Fibroblast of villous mesenchyme (primary cell): ENCODE measurements at regions not wholly inside any gene's neighbourhood (a gene's known extent, or its start where the extent isn't known, plus 50 kb on each side); places are given as distances from the start of the nearest gene placed in this dataset.
"Not testable (repeated sequence)": the region's sequence is repeated elsewhere in the genome, so short reads cannot be mapped to it uniquely, and the experiment has no call there.

Experiments
- DNase-seq: peaks from one replicate; pipeline ENCODE4 v3.0.0-alpha.2; 2010; ENCODE audit warnings: low read depth
- H3K4me3 ChIP-seq: 2 replicates; pipeline ENCODE4 v1.5.1; 2011; ENCODE audit warnings: low read depth, mild to moderate bottlenecking, low read length
- CTCF ChIP-seq: IDR thresholded peaks from 2 replicates; pipeline ENCODE4 v1.5.1; 2012; ENCODE audit warnings: low read depth, mild to moderate bottlenecking, low read length; ENCODE audit not compliant: insufficient read depth

GRCh38 chr2:138094031-138094430, 129.8 kb downstream of the HNMT start:
- no peak for TF ChIP-seq CTCF
- no peak overlapping the region for H3K4me3 ChIP-seq
- no peak for DNase-seq

DNA sequence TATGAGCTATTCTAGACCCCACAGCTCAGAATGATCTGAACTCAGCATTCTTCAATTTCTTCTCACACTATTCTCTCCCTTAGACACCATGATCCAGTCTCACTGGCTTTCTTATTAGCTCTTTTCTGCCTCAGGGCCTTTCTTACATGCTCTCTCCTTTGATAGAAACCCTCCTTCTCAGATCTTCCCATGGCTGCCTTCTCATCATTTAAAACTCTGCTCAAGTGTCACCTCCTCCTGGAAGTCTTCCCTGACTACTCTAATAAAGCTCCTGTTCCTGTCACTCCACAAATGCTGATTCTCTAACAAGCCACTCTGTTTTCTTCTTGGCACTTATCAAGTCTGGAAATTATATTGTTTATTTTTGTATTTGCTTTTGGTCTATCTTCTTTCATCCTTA, 131.1 kb downstream of the HNMT start:
- TF ChIP-seq CTCF = no peak
- H3K4me3 ChIP-seq = no peak overlapping the region
- DNase-seq = no peak

GRCh38 chr2:138099288-138099687, 135.0 kb downstream of the HNMT start:
- DNase-seq = not testable (repeated sequence)

GRCh38 chr2:138101718-138102117, 137.4 kb downstream of the HNMT start:
- no peak for DNase-seq
- H3K4me3 ChIP-seq = no peak overlapping the region
- no peak for TF ChIP-seq CTCF

More at GRCh38 chr2:138099288-138099687, 135.0 kb downstream of the HNMT start:
- not testable (repeated sequence) for H3K4me3 ChIP-seq

- no peak for DNase-seq
- TF ChIP-seq CTCF = no peak
- H3K4me3 ChIP-seq = no peak overlapping the region
Measured at GRCh38 chr2:138102664-138103063, 138.4 kb downstream of the HNMT start.

DNA sequence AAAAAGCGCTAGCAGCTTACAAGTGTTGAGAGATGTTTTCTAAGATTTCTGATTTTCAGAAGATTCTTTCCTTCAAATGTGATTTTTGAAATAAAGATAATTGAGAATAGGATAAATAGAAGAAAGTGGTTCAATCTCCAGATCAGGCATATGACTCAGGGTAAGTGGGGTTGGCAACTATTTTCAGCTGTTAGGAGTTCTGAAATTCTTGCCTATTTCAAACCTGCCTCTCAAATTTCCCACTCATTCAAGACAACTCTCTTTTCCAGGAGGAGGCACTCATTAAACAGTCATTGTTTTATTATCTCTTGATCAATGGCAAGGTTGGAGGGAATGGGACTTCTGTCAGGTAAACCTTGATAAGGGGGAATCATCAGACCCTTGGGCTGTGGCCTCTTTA, 138.9 kb downstream of the HNMT start:
- TF ChIP-seq CTCF = no peak
- no peak for DNase-seq
- H3K4me3 ChIP-seq = no peak overlapping the region

DNA sequence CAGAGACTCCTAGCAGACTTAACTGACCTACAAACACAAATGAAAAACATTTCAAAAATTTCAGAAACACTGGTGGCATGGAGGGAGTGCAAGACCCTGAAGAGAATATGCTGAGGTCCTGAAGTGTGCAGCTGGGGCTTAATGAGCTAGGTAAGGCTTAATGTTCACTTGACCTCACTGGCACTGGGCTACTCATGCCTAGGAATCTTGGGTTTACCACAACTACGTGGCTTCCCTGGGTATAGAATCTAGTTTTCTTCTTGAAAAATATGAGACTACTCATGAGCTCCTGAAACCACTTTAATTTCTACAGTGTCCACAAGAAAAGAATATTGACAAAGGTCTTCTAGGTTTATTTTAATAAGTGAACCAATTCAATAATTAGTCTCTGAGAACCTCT, 139.8 kb downstream of the HNMT start:
- H3K4me3 ChIP-seq = no peak overlapping the region
- no peak for DNase-seq
- no peak for TF ChIP-seq CTCF

DNA sequence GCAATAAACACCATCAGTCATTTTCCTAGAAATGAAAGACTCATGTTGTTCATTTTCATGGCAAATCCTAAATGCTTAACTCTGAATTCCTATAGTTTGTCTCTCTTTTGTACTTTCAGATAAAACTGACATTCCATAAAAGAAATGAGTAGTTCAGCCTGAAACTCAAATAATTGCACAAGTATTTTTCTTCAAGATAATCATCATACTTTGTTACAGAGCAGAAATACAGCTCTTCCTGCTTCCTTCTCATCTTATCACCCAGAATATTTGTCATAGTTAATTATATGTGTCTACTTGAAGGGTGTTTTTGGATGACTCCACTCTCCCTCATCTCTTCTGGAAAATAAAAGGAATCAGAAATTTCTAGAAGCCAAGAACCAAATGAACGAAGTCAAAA, 141.1 kb downstream of the HNMT start:
- TF ChIP-seq CTCF = no peak
- H3K4me3 ChIP-seq = no peak overlapping the region
- no peak for DNase-seq
